ENCODE measurements at regions not wholly inside any gene's neighbourhood (a gene's known extent, or its start where the extent isn't known, plus 50 kb on each side); places are given as distances from the start of the nearest gene placed in this dataset.
A peak's percentile ranks its signal among the peaks of the same experiment; 100 is the strongest.

DNA sequence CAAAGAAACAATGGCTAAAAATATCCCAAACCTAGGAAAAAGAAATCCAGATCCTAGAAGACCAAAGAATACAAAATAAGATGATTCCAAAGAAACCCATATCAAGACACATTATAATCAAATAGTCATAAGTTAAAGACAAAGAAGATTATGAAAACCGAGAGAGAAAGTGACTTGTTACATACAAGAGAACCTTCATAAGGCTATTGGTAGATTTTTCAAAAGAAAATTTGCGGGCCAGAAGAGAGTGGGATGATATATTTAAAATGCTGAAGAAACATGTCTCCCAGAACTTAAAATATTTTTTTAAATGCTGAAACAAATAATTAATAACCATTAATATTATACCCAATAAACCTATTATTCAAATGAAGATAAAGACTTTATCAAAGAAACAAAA is 687.3 kb downstream of the TLE4 start:
- DNase-seq: no peak

DNA sequence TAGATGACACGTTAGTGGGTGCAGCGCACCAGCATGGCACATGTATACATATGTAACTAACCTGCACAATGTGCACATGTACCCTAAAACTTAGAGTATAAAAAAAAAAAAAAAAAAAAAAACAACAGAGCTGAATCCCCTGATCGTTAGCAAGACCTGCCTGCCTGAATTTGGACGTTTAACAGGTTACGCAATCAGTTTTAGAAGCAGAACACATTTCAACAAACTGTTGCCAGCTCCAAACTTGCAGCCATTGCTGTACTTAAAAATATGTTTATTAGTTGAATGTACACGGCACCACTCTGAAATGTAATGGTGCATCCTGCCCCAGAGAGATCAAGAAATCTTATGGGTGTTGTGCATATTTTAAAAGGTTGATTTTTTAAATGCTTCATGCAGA is 680.0 kb downstream of the TLE4 start:
- DNase-seq: no peak

DNA sequence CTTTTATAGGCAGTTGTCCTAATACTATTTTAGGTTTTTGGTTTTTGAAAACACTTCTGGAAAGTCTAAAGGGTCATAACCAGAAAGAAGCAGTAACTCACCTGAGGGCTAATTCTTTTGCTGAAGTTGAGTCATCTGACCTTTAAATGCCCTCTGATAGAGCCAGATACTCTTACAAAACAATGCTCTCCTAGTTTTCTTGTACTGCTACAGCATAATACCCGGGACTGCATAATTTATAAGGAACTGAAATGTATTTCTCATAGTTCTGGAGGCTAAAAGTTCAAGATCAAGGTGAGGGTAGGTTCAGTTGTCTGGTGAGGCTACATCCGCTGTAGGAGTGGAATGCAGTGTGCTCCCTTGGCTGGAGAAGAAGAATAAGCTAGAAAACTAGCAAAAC is 670.3 kb downstream of the TLE4 start:
- no peak for DNase-seq

DNA sequence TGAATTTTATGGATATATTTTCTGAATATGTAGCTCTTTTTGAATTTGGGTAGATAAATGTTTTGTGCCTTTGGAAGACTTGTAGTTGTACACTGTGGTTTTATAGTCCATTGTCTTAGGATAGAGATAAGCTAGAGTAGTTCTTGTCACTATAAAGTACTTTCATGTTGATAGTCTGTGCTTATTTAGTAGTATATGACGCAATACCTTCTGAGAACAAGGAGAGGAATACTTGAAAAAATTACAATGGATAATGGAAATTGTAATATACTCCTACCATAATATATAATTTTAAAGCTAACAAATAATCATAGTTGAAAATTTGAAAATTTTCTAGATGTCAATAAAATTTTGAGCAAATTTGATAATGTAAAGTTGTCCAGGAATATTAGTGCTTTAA is 664.0 kb downstream of the TLE4 start:
- no peak for DNase-seq

DNA sequence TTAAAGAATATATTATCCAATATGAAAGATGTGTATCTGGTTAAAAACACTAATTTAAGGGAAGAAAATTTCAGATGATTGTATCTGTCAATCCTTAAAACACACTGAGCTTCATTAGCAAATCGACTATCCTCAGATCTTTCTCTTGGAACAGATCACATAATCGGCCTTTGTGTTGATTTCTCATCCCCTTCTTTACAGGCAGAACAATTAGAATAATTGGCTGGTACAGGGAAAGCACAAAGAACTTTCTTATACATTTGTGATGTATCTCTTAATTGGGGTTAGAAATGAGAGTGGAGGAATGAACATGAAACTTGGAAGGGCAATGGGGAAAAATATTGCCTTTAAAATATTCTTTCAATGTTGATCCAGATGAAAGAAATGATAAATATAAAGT is 662.1 kb downstream of the TLE4 start:
- no peak for DNase-seq

DNA sequence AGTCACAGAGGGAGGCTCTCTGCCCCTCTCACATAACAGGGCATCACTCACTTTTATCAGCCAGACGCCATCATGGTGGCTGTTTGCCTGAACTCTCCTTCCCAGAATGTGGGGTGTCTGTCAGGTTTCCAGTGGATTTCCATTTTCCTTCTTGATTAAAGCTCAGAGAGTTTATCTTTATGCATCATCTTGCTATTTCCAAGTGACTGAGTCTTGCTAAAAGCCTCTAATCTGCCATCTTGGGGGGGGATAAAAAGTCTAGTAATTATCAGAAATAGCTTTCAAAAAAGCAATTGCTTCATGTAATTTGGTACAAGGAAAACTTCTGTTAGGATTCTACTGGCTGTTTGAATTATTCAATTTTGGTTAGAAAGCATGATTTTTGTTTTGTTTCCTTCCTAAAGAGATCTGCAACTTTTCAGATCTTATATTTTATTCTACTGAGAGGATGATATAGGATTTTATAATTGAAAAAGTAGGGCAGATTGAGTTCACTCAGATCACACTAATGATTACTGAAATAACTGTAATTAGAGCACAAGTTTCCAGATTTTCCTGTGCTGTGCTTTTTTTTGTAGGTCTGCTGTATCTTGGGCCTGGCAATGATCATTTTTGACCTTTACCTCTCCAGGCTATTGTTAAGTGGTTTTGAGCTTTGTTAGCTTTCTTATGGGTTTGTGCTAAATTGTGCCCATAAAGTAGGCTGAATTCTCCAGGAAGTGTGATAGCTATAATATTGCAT is 661.5 kb downstream of the TLE4 start:
- no peak for DNase-seq

DNA sequence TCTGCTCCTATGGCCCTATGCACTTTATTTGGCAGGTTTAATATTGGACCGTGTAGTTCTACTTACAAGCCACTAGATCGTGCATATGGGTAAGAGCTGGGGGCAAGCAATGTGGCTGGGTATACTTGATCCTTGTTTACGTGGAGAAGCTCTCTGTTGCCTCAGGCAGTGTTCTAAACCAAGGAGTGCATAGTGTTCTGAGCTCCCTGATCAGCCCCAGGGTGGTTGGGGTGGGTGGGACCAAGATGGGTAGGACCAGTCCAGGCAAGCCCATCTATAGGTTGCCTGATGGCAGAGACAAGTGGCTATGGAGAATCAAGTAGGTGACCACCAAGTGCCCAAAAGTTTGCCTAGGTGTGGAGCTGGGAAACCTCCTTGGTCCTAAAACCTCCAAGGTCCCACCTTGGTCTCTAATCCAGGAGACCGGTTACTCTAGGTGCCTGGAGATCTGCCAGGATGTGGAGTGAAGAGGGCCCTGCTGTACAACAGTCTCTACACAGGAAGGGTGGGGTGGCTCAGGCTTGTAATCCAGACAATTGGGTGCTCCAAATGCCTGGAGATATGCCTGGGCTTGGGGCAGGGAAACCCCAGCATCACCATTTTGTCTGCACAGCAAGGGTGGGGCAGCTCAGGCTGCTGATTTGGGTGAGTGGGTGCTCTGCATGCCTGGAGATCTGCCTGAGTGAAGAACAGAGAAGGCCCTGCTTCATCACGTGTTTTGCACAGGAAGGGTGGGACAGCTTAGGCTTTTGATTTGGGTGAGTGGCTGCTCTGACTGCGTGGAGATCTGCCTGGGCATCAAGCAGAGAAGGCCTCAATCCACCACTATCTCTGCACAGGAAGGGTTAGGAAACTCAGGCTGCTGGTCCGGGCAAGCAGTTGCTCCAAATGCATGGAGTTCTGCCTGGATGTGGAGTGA is 659.8 kb downstream of the TLE4 start:
- DNase-seq: no peak

DNA sequence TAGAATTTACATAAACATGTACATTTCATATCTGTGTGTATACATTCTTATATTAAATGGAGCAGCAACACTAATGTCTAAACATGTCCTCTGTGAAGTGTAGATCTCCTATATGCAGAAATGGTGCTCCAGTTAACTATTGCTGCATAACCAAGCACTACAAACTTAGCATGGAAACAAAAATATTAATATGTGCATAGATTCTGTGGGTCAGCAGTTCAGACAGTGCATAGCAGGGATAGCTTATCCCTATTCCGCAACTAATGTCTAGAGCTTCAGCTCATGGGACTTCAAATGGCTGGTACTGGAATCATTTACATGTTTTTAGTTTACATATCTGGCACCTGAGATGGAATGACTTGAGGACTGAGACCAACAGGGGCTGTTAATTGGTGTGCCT is 652.1 kb downstream of the TLE4 start:
- DNase-seq: no peak

DNA sequence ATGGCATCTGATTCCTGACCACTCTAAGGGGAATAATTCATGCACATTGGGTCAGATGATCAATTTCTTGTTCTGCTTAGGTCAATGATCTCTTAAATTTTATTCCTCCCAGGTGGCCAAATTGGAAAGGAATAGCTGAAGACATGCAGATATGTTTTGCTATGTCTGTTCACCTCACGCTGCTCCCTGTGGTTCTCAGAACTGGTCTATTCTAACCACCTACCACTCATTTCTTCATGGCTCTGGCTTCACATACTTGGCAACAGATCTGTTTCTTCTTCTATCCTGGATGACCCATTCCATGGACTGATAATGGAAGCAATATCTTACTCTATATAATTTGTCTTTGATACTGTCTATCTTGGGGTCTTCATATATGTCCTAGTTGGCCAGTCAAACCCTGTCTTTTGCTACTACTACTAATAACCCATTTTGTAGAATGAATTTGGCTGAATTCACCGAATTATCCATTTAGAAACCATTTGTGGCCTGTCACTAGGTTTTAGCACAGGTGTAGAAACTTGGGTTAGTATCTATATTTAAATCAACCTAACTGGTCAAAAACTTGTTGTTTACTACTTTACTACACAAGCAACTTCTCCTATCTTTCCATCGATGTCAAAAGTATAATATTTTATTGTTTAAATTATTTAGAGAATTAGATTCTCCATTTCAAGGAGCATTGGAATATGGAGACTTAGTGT is 650.9 kb downstream of the TLE4 start:
- no peak for DNase-seq

DNA sequence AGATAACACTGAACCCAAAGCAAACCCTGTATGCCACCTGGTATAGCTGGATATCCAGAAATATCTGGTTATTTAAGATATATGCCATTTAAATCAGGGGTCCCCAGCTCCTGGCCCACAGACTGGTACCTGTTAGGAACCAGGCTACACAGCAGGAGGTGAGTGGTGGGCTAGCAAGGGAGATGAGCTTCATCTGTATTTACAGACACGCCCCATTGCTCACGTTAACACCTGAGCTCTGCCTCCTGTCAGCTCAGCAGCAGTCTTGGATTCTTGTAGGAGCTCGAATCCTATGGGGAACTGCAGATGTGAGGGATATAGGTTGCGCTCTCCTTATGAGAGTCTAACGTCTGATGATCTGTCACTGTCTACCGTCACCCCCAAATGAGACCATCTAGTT is 646.6 kb downstream of the TLE4 start:
- DNase-seq: no peak

DNA sequence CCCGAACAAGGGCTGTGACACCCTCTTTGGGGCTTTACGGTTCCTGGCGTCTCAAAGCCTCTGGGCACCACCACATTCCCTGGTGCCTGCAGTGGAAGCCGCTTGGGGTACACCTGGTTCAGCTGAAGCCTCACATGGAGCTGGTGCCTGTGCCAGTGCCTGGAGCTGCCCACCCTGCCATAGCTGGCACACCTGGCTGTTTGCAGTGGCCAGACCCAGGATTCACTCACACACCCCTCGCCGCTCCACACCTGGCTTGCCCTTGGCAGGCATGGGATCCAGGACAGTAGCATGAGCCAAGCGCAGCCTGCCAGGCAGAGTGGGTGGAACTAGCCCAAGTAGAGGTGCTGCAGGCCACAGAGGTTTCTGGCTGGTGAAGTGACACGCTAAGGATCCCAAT is 641.8 kb downstream of the TLE4 start:
- DNase-seq: no peak

DNA sequence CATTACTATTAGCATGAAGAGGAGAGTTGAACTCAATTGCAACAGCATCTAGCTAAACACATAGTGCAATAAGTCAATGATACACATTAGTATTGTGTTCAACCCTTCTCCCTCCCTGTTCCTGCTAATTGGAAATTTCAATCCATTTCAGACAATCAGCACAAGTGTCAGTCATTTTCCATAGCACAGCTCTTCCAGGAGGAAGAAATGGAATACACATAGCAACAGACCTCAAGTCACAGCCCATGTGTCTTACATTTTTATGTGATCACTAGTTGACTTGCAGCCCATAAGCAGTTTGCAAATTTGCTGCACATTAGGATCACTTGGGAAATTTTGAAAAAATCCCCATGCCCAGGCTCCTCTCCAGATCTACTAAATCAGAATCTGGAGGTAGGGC is 636.9 kb downstream of the TLE4 start:
- DNase-seq: no peak

DNA sequence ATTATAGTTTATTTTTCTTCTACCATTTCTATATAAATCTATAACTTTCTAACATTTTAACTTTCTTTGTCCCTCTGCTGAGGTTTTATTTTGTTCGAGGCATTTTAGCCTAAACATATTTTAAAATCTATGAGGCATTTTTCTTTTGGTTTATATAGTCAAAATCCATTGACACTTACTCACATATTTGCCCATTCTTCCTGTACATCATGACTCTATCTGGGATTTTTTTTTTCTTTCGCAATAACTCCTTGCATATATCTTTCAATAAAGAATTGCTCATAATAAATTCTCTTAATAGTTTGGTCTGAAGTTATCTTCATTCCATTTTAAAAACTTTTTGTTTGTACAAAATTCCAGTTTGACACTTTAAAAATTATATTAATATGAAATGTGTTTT is 632.3 kb downstream of the TLE4 start:
- DNase-seq: no peak

DNA sequence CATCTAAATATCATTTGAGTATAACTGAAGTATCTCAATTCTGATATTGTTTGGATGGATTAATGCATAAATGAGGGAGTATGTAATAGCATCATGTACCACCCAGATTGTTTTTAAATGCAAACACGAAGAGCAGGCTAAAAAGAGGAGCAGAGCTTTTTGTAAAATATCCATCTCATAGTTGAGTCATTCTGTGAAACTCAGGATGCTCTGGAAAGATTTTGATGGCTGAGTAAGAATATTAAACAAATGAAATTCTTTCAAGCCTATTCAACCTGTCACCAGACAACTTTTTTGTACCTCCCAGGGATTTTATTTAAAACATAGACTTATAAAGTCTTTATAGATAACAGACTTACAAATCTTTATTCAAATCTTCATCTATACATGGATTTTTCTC is 625.9 kb downstream of the TLE4 start:
- DNase-seq: no peak

DNA sequence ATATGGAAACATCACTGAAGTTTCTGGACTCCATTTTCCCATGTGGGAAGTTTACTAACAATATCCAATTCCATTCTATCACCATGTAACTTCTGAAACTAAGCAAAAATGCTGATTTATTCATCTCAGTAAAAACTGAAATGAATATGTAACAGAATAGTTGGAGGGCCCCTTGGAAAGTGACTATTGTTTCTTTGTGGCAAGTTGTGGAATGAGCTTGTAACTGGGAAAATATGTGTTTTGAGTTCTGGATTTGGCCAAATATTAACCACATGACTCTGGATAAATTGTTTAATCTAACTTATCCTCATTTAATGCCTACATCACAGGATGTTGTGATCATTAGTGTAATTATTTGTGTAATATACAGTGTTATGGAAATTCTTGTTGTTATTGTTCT is 619.3 kb downstream of the TLE4 start:
- no peak for DNase-seq

DNA sequence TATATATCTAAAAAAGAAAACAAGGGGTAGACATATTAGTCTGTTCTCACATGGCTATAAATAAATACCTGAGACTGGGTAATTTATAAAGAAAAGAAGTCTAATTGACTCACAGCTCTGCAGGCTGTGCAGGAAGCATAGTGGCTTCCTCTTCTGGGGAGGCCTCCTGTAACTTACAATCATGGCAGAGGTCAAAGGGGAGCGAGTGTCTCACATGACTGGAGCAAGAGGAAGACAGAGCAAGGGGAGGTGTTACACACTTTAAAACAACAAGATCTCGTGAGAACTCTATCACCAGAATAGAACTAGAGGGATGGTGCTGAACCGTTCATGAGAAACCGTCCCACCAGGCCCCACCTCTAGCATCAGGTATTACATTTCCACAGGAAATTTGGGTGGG is 616.8 kb downstream of the TLE4 start:
- no peak for DNase-seq

DNA sequence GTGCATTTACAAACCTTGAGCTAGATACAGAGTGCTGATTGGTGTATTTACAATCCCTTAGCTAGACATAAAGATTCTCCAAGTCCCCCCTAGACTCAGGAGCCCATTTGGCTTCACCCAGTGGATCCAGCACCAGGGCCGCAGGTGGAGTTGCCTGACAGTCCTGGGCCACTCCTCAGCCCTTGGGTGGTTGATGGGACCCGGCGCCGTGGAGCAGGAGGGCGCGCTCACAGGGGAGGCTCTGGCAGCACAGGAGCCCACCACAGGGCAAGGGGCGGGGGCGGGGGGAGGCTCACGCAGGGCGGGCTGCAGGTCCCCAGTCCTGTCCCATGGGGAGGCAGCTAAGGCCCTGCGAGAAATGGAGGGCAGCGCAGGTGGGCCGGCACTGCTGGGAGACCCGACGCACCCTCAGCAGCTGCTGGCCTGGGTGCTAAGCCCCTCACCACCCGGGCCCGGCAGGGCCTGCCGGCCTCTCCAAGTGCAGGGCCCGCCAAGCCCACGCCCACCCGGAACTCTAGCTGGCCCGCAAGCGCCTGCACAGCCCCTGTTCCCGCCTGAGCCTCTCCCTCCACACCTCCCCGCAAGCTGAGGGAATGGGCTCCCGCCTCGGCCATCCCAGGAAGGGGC is 613.5 kb downstream of the TLE4 start:
- DNase-seq: no peak

DNA sequence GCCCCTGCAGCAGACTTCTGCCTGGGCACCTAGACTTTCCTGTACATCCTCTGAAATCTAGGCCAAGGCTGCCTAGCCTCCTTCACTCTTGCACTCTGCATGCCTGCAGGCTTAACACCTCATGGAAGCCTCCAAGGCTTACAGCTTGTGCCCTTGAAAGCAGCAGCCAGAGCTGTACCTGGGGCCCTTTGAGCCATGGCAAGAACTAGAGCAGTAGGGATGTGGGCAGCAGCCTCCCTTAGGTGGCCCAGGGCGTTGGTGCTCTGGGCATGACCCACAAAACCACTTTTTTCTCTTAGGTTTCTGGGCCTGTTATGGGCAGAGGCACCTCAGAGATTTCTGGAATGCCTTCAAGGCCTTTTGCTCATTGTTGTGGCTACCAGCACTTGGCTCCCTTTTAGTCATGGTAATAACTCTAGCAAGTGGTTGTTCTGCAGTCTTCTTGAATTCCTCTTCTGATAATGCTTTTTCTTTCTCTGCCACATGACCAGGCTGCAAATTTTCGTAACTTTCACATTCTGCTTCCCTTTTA is 606.2 kb downstream of the TLE4 start:
- no peak for DNase-seq

DNA sequence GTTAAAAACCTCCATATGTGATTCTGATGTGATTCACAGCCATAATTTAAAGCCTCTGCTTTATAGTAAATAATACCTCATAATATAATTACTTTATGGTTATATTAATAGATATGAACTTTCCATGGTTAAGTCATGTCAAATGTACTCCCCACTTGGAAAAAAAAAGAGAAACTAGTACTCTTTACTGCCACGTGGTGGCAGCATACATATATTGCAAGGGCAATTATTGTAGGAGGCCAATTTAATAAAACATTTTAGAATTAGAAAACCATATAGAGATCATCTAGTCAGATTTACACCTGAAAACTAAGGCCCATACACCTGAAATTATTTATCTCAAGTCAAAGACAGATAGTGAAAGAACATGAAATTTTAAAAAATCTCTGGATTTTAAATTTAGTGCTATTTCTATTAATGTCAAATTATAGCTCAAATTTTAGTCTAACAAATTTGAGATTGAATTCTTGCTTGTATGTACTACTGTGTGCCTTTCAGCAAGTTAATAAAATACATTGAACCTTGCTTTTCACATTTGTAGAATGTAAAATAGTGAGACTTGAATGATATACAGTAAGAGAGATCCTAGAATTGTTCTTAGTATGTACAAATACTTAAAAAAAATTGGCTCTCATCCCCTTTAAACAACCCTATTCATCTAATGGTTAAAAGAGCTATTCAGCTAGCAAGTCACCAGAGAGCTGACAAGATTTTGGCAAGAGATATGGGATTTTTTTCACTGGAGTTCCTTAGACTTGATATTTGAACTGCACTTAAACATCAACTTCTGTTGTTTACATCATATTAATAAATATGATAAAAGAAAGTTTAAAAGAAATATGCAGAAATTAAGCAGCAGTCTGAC is 603.8 kb downstream of the TLE4 start:
- DNase-seq: peak; percentile 28

DNA sequence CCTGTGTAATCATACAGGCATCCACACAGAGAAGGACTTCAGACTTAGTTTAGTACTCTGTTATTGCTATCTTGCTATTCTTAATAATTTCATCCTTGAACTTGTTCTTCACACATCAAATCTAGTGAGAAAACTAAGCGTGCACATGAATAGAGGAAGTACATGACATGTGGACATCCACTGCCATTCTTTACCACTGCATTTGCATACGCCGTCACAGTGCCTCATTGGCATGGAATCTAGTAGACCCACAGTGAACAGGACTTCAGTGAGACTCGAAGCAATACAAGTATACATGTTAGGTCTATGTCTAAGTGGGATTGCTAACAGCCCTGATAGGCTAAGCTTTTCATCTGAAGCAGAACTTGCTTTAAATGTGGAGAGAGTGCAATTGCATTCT is 592.1 kb downstream of the TLE4 start:
- no peak for DNase-seq

DNA sequence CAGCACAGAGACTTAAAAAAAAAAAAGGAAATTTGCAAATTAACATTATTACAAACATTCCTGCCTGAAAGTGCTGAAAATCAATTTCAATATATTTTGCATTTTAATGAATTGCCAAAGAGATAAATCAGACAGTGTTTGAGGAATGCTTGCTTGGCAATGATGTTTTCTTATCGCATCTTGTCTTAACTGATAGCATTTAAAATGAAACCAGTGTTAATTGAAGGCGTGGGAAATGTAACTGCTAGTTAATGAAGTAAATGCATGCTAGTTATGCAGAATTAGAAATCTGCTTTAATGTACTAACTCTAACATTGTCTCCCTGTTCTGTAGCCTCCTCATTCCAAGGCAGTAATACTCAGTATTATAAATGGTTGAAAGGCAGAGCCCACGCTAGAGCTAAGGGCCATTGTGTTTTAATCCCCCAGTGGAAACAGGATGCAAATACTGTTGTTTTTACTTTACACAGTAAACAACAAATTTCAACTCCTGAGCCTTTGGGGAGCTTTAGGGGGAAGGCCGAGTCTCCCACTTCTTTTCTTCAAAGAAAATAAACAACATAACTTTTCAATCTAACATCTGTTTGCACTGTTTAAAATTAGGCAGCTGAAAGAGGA is 586.9 kb downstream of the TLE4 start:
- DNase-seq: no peak

DNA sequence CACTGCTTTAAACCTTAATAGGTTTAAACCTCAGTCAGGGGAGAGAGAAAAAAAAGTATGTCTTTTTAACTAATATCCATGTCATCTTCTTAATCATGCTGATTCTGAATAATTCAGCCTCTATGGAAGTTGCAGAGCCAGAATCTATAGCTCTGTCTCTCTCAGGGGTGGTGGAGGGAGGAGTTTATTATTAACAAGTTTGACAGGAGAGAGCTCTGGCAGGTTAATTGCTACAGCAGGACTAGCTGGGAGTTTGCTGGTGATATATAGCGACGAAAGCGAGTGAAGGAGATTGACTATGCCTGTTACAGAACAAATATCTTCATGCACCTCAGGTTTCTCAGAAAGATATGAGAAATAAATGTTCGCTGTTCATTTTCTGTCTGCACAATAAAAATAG is 586.4 kb downstream of the TLE4 start:
- DNase-seq: no peak

Measured in activated CD4-positive, alpha-beta T cell treated with anti-CD3 and anti-CD28 coated beads, Interleukin-2, Interleukin-6, amounts not matched to agents 100 ng/mL and 50 ng/mL, durations not matched to agents 16 hours and 8 hours (primary cell).